ENCODE measurements at regions not wholly inside any gene's neighbourhood (a gene's known extent, or its start where the extent isn't known, plus 50 kb on each side); places are given as distances from the start of the nearest gene placed in this dataset.

- TF ChIP-seq RAD21 (IDR thresholded peaks at IDR 0.05) (no peak), HNF4G (IDR thresholded peaks at IDR 0.05) (no peak), REST (IDR thresholded peaks at IDR 0.05) (no peak), ATF3 (IDR thresholded peaks at IDR 0.05) (no peak), TAF1 (conservative IDR thresholded peaks at IDR 0.05) (no peak), FOXA2 (IDR thresholded peaks at IDR 0.05) (no peak), HNF4A (conservative IDR thresholded peaks at IDR 0.05) (no peak), FOXA1 (IDR thresholded peaks at IDR 0.05) (no peak), JUND (IDR thresholded peaks at IDR 0.05) (no peak), SP1 (IDR thresholded peaks at IDR 0.05) (no peak), MAX (IDR thresholded peaks at IDR 0.05) (no peak), RXRA (IDR thresholded peaks at IDR 0.05) (no peak)
- Histone ChIP-seq H3K27ac (ENCODE audit: low read depth in 1 of 2, low read length in 2 of 2) (no peak overlapping the region), H3K9ac (ENCODE audit: low read depth in 1 of 2, low read length in 2 of 2) (no peak overlapping the region), H3K36me3 (ENCODE audit: control insufficient read depth in 4 of 4, insufficient read depth in 3 of 4, low read depth in 1 of 4, low read length in 3 of 4) (no peaks in the 10 kb centered on the region), H3K4me3 (ENCODE audit: low read depth in 1 of 3, low read length in 3 of 3) (no peak overlapping the region), H3K9me3 (ENCODE audit: control insufficient read depth in 4 of 4, low read length in 3 of 4) (no peaks in the 10 kb centered on the region), H3K27me3 (ENCODE audit: control insufficient read depth in 4 of 4, insufficient read depth in 4 of 4, low read length in 3 of 4) (no peaks in the 10 kb centered on the region), H3K4me1 (ENCODE audit: control insufficient read depth in 4 of 4, insufficient read depth in 4 of 4, low read length in 3 of 4) (no peaks in the 10 kb centered on the region)
- 69% methylated on average over 6 of the region's 6 CpGs for WGBS
- no peak for DNase-seq (ENCODE audit: low spot score)
Measured at GRCh38 chr2:14923820-14924580, 291.5 kb downstream of the LRATD1 start.

- Histone ChIP-seq H3K27me3 (ENCODE audit: control insufficient read depth in 4 of 4, insufficient read depth in 4 of 4, low read length in 3 of 4) (no peaks in the 10 kb centered on the region), H3K9ac (ENCODE audit: low read depth in 1 of 2, low read length in 2 of 2) (no peak overlapping the region), H3K27ac (ENCODE audit: low read depth in 1 of 2, low read length in 2 of 2) (no peak overlapping the region), H3K36me3 (ENCODE audit: control insufficient read depth in 4 of 4, insufficient read depth in 3 of 4, low read depth in 1 of 4, low read length in 3 of 4) (no peaks in the 10 kb centered on the region), H3K4me3 (ENCODE audit: low read depth in 1 of 3, low read length in 3 of 3) (no peak overlapping the region), H3K4me1 (ENCODE audit: control insufficient read depth in 4 of 4, insufficient read depth in 4 of 4, low read length in 3 of 4) (no peaks in the 10 kb centered on the region), H3K9me3 (ENCODE audit: control insufficient read depth in 4 of 4, low read length in 3 of 4) (no peaks in the 10 kb centered on the region)
- TF ChIP-seq RXRA (IDR thresholded peaks at IDR 0.05) (no peak), REST (IDR thresholded peaks at IDR 0.05) (no peak), NR2F2 (IDR thresholded peaks at IDR 0.05) (no peak), HNF4G (IDR thresholded peaks at IDR 0.05) (no peak), MAX (IDR thresholded peaks at IDR 0.05) (no peak), TAF1 (conservative IDR thresholded peaks at IDR 0.05) (no peak), YY1 (IDR thresholded peaks at IDR 0.05) (no peak), JUND (IDR thresholded peaks at IDR 0.05) (no peak), FOXA2 (IDR thresholded peaks at IDR 0.05) (no peak), RAD21 (IDR thresholded peaks at IDR 0.05) (no peak), ATF3 (IDR thresholded peaks at IDR 0.05) (no peak), CTCF (IDR thresholded peaks at IDR 0.05; ENCODE audit: low read depth, low read length, missing input control) (no peak)
- DNase-seq (ENCODE audit: low spot score), result no peak
- 81% methylated on average over 3 of the region's 3 CpGs for WGBS
Measured at GRCh38 chr2:14925471-14925870, 293.0 kb downstream of the LRATD1 start.

Measured in liver (tissue), 8 donors.